Lung (tissue), 11 donors: ENCODE measurements at regions not wholly inside any gene's neighbourhood (a gene's known extent, or its start where the extent isn't known, plus 50 kb on each side); places are given as distances from the start of the nearest gene placed in this dataset.

Experiments
- ATAC-seq: fragments of 200-7000 bp; cut with Tn5 transposase; one replicate; pipeline ENCODE4 v1.9.1; 2020; ENCODE audit warnings: moderate number of reproducible peaks; ENCODE audit not compliant: insufficient read depth, low FRiP score
- DNase-seq, 3 donors: peaks; one replicate each; pipeline ENCODE4 v3.0.0-alpha.2; 2013 to 2017
- H3K27ac ChIP-seq, 2 donors: one replicate each; pipeline ENCODE4 v1.5.1; 2013; ENCODE audit warnings: mild to moderate bottlenecking in 2 of 2, moderate library complexity in 2 of 2, control low read depth in 1 of 2, inconsistent platforms in 1 of 2, low read depth in 1 of 2, low read length in 1 of 2
- H3K27me3 ChIP-seq, 3 donors: one replicate each; pipeline ENCODE4 v1.5.1; 2013; ENCODE audit warnings: low read length in 2 of 3; ENCODE audit not compliant: control insufficient read depth in 3 of 3, insufficient read depth in 3 of 3
- H3K36me3 ChIP-seq, 4 donors: one replicate each; pipeline ENCODE4 v1.5.1; 2013; ENCODE audit warnings: low read length in 4 of 4, mild to moderate bottlenecking in 1 of 4, moderate library complexity in 1 of 4; ENCODE audit not compliant: control insufficient read depth in 4 of 4, insufficient read depth in 4 of 4
- H3K4me1 ChIP-seq, 5 donors: one replicate each; pipeline ENCODE4 v1.5.1; 2013; ENCODE audit warnings: low read length in 5 of 5, mild to moderate bottlenecking in 2 of 5, moderate library complexity in 1 of 5; ENCODE audit not compliant: control insufficient read depth in 5 of 5, insufficient read depth in 5 of 5
- H3K4me3 ChIP-seq: one replicate; pipeline ENCODE4 v1.5.1; 2013; ENCODE audit warnings: mild to moderate bottlenecking, control low read depth, moderate library complexity
- H3K9ac ChIP-seq, 2 donors: one replicate each; pipeline ENCODE4 v1.5.1; 2013; ENCODE audit warnings: low read length in 2 of 2, control low read depth in 1 of 2; ENCODE audit not compliant: insufficient read depth in 1 of 2
- H3K9me3 ChIP-seq, 4 donors: one replicate each; pipeline ENCODE4 v1.5.1; 2013; ENCODE audit warnings: low read length in 3 of 4, mild to moderate bottlenecking in 1 of 4, moderate library complexity in 1 of 4; ENCODE audit not compliant: control insufficient read depth in 4 of 4, insufficient read depth in 3 of 4
- WGBS, 2 donors: extraction: QIAGEN DNeasy Blood & Tissue Kit; methylation state at CpG; one replicate each; pipeline ENCODE4 v1.1.7; 2013; 5-methylcytosine and 5-hydroxymethylcytosine counted together
- TF ChIP-seq, protein P1 (sequence below): IDR thresholded peaks from 2 replicates; pipeline ENCODE4 v1.5.1; 2012; ENCODE audit warnings: mild to moderate bottlenecking; ENCODE audit errors: control extremely low read depth, extremely low read depth
- donor health status: control.
- donor health status: control.
- donor health status: Bipolar disorder and iron deficiency.
- donor health status: healthy.
- donor health status: DM: yes; HTN: yes; CAD: no.

DNA sequence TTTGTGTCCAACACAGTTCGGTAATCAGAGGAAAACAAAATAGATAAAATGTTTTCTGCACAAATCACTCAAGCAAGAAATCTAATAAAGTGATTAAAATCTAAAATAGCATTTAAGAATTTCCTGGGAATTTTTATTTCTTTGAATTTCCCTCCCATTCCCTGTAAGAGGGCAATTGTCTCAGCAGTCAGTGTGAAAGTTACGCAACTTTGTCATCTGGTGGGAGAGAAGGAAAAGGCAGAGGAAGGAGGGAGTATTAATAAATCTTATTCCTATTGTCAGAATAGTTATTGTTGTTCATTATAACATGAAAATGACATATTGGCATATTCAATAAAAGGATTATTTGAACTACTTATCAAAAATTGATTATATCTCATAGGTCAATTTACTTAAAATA, 464.9 kb downstream of the PRKD1 start:
- no peak overlapping the region for H3K4me3 ChIP-seq
- H3K27ac ChIP-seq: no peak overlapping the region
- TF ChIP-seq, protein P1, sequence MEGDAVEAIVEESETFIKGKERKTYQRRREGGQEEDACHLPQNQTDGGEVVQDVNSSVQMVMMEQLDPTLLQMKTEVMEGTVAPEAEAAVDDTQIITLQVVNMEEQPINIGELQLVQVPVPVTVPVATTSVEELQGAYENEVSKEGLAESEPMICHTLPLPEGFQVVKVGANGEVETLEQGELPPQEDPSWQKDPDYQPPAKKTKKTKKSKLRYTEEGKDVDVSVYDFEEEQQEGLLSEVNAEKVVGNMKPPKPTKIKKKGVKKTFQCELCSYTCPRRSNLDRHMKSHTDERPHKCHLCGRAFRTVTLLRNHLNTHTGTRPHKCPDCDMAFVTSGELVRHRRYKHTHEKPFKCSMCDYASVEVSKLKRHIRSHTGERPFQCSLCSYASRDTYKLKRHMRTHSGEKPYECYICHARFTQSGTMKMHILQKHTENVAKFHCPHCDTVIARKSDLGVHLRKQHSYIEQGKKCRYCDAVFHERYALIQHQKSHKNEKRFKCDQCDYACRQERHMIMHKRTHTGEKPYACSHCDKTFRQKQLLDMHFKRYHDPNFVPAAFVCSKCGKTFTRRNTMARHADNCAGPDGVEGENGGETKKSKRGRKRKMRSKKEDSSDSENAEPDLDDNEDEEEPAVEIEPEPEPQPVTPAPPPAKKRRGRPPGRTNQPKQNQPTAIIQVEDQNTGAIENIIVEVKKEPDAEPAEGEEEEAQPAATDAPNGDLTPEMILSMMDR: no peak
- DNase-seq (no peak), ATAC-seq (no peak)
- no peaks in the 10 kb centered on the region for H3K4me1 ChIP-seq
- H3K9me3 ChIP-seq: no peaks in the 10 kb centered on the region
- no peak overlapping the region for H3K9ac ChIP-seq
- 87 to 89% methylated on average over 2 of the region's 2 CpGs for WGBS, 2 donors
- H3K36me3 ChIP-seq: no peaks in the 10 kb centered on the region
- H3K27me3 ChIP-seq: no peaks in the 10 kb centered on the region

DNA sequence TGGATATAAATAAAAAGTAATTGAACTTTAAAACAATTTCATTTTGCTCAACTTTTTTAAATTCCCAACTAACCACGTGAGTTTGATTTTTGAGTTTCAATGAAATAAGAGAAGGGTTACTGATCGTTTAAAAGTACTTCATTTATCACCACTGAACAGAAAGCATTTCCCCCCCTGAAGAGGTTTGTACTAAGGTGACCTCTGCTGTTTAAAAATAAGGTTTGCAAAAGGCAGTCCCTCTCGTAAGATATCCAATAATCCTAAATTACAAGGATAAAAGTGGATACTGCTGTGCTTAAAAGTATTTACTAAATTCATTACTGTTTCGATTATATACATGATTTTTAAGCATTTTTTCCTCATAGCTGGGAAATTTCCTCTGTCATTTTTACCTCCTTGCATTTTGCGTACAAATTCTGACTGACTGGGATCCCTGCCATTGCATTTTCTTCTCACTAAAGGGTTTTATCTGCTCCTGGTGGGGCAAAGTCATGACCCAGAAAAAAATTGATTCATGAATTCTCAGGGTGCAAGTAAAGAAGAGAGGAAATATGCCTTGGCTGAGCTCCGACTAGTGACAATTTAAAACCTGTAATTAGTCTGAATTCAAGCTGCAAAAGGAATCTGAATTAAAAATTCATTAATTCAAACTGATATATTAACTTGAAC, 463.8 kb downstream of the PRKD1 start:
- Histone ChIP-seq H3K4me1 (no peaks in the 10 kb centered on the region), H3K9me3 (no peaks in the 10 kb centered on the region), H3K27me3 (no peaks in the 10 kb centered on the region), H3K36me3 (no peaks in the 10 kb centered on the region), H3K27ac (no peak overlapping the region), H3K9ac (no peak overlapping the region), H3K4me3 (no peak overlapping the region)
- TF ChIP-seq, protein P1: no peak
- peak in 1 of 3 donors; percentile 1 for DNase-seq
- ATAC-seq: no peak
- 32 to 48% methylated on average over 6 of the region's 6 CpGs for WGBS, 2 donors

DNA sequence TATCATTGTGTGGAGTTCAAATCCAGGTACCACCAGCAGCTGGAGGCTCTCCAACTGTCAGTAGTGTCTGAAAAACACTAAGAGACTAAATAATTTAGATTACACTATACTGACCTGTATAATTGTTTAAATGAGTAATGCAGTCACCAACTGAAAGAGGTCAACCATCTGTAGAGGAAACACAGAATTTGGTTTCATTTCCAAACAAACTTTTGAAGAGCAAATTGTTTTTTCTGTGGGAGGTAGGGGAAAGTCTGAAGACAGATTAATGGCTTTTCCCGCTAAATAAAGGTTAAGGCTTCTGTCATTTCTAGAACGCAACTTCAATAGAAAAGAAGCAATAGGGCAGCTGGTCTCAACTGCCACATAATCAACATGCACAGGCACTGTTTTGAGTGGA, 462.6 kb downstream of the PRKD1 start:
- Histone ChIP-seq H3K4me1 (no peaks in the 10 kb centered on the region), H3K27me3 (no peaks in the 10 kb centered on the region), H3K27ac (no peak overlapping the region), H3K9ac (no peak overlapping the region), H3K4me3 (no peak overlapping the region), H3K9me3 (no peaks in the 10 kb centered on the region), H3K36me3 (no peaks in the 10 kb centered on the region)
- 45 to 63% methylated on average over 2 of the region's 2 CpGs for WGBS, 2 donors
- TF ChIP-seq, protein P1: no peak
- peak in 2 of 3 donors; percentile 6 to 18 for DNase-seq
- no peak for ATAC-seq

DNA sequence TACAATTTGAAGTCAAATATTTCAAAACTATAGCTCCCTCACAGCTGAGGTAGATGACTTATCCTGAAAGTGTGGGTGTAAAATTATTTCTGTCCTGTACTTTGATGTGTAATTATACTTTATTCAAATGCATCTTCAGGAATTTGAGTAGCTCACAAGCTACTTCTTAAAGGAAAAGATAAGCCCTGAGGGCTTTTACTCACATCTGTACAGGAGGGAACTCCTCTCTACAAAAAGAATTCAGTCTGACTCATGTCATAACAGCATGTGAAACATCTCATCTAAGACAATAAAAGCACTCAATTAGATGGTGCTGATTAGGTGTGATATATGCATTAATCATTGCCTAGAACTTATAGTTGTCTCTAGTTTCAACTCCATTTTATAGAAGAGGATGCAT, 452.0 kb downstream of the PRKD1 start:
- DNase-seq (no peak), ATAC-seq (no peak)

More for the DNA sequence above, 452.0 kb downstream of the PRKD1 start:
- TF ChIP-seq, protein P1: no peak
- Histone ChIP-seq H3K9ac (no peak overlapping the region), H3K27me3 (no peaks in the 10 kb centered on the region), H3K27ac (no peak overlapping the region), H3K4me1 (no peaks in the 10 kb centered on the region), H3K4me3 (no peak overlapping the region), H3K9me3 (peaks cover 0 to 3% (median 0%) of the 10 kb centered on the region in 4 donors), H3K36me3 (no peaks in the 10 kb centered on the region)
